Colonic mucosa (tissue), 4 donors: ENCODE measurements at regions not wholly inside any gene's neighbourhood (a gene's known extent, or its start where the extent isn't known, plus 50 kb on each side); places are given as distances from the start of the nearest gene placed in this dataset.

ENCODE experiments used
- DNase-seq: peaks from one replicate; pipeline ENCODE4 v3.0.0-alpha.2; 2020
- H3K27ac ChIP-seq: fragments of 200-600 bp; one replicate; pipeline ENCODE4 v1.8.0; 2021
- H3K27me3 ChIP-seq: fragments of 200-600 bp; one replicate; pipeline ENCODE4 v1.8.0; 2021
- H3K36me3 ChIP-seq: fragments of 200-600 bp; one replicate; pipeline ENCODE4 v1.8.0; 2021
- H3K4me1 ChIP-seq: fragments of 200-600 bp; one replicate; pipeline ENCODE4 v1.8.0; 2021; ENCODE audit warnings: mild to moderate bottlenecking
- H3K4me3 ChIP-seq: fragments of 200-600 bp; one replicate; pipeline ENCODE4 v1.8.0; 2021
- H3K9ac ChIP-seq, 2 donors: one replicate each; pipeline ENCODE4 v1.7.0; 2013; ENCODE audit warnings: control low read depth in 2 of 2, low read depth in 2 of 2, low read length in 2 of 2
- H3K9me3 ChIP-seq: fragments of 200-600 bp; one replicate; pipeline ENCODE4 v1.8.0; 2021
- intact Hi-C: fragments of 100-400 bp; cut with DNase I; formaldehyde crosslinking; loops from one replicate; pipeline ENCODE4 v1.14.1; 2022
- TF ChIP-seq, protein P1 (sequence below): fragments of 200-600 bp; IDR thresholded peaks from one replicate; pipeline ENCODE4 v1.8.0; 2022; ENCODE audit warnings: antibody characterized with exemption, mild to moderate bottlenecking
- donor health status: healthy.
- donor health status: DM: no; HTN: no; CAD: no.
- donor health status: DM: no; HTN: no; CAD: no.

DNA sequence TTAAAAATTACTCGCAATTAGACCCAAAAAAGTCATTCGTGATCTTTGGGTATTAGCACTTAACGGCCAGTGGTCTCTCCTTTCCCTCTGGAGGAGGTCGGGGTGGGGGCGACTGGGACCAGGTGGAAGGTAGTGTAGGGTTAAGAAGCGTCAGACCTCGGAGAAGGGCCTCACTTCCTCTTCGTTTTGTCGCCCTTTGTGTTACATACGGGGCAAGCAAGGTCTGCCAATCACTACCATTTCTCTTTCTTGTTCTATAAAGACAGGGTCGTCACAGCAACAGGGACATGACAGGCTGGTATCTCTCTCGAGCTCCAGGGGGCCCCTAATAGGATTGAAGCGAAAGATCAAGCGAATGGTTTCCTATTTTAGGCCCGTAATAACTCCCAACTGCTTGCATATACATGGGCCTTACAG is 136.6 kb downstream of the INSIG2 start:
- Histone ChIP-seq H3K9ac (no peak overlapping the region), H3K9me3 (no peaks in the 10 kb centered on the region), H3K4me3 (no peak overlapping the region), H3K27me3 (peaks cover 56% of the 10 kb centered on the region), H3K36me3 (no peaks in the 10 kb centered on the region), H3K4me1 (no peaks in the 10 kb centered on the region), H3K27ac (no peak overlapping the region)
- DNase-seq, result no peak
- TF ChIP-seq, protein P1, sequence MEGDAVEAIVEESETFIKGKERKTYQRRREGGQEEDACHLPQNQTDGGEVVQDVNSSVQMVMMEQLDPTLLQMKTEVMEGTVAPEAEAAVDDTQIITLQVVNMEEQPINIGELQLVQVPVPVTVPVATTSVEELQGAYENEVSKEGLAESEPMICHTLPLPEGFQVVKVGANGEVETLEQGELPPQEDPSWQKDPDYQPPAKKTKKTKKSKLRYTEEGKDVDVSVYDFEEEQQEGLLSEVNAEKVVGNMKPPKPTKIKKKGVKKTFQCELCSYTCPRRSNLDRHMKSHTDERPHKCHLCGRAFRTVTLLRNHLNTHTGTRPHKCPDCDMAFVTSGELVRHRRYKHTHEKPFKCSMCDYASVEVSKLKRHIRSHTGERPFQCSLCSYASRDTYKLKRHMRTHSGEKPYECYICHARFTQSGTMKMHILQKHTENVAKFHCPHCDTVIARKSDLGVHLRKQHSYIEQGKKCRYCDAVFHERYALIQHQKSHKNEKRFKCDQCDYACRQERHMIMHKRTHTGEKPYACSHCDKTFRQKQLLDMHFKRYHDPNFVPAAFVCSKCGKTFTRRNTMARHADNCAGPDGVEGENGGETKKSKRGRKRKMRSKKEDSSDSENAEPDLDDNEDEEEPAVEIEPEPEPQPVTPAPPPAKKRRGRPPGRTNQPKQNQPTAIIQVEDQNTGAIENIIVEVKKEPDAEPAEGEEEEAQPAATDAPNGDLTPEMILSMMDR, result no peak
- intact Hi-C loops, result loop anchor here (10.0 kb wide), 1 partner anchor 180 kb away; no protein-coding TSS in a partner anchor

DNA sequence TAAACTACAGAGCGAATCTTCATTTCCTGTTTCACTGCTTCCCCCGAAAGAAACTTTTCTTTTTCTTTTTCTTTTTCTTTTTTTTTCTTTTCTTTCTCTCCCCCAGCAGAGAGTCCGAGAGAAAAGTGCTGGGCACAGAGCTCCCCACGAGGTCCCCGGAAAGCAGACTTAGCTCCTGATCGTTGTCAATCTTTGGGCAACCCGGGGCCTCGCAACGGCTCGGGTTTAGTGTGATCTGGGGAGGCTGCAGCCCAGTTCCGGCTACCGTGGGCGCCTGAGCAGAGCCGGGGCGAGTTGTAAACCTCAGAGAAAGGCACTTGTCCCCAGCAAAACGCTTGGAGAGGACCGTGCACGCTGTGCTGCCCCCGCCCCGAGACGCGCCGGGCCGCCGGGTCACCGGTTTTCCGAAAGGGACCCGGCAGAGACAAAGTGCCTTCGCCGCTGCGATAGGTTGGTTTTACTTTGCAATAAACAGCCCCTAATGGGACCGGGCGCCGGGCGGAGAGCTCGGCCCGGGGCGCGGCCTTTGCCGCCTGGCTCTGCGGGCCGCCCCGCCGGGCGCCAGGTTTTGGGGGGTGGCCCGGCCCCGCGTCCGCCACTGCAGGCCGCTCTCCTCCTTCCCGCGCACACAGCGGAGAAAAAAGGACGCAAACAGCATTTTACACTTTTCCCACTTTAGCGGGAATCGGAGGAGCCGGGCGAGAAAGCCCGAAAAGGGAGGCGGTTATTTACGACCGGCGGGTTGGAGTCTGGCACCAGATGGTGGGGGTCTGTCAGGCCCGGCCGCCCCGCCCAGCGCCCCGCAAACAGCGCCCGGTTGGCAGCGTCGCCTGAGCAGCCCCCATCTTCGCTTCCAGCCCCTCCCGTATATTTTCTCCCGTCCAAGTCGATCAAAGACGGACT is 136.0 kb downstream of the INSIG2 start:
- Histone ChIP-seq H3K4me1 (no peaks in the 10 kb centered on the region), H3K4me3 (peak overlapping the region; percentile 41), H3K36me3 (no peaks in the 10 kb centered on the region), H3K9me3 (no peaks in the 10 kb centered on the region), H3K27ac (no peak overlapping the region), H3K9ac (no peak overlapping the region), H3K27me3 (peaks cover 56% of the 10 kb centered on the region)
- TF ChIP-seq, protein P1, result no peak
- DNase-seq, result peak; percentile 20
- intact Hi-C loops, result loop anchor here (2.0 to 10.0 kb wide), 2 partner anchors 179 to 641 kb away; no protein-coding TSS in a partner anchor

DNA sequence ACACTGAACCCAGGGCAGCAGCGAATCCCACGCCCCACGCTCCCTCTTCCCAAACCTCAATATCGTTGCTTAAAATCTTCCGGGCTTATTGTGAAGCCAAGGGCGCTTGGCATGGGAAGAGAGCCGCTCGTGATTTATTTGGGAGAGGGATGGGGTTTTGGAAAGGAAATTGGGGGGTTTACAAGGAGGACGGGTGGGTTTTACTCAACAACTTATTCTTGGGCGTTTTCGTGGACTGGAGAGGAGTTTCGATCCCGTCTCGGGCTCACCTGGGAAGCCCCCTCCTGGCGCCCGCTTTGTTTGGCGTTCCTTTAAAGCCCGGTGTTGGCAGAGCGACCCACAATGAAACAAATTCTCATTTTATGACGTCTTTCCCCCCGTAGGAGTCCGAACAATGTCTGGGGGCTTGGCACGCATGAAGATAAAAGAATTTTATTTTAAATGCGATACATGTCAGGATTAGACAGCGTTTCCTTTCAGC is 135.3 kb downstream of the INSIG2 start:
- Histone ChIP-seq H3K27me3 (peaks cover 56% of the 10 kb centered on the region), H3K27ac (no peak overlapping the region)
- intact Hi-C loops, result loop anchor here (2.0 to 10.0 kb wide), 2 partner anchors 179 to 641 kb away; no protein-coding TSS in a partner anchor

DNA sequence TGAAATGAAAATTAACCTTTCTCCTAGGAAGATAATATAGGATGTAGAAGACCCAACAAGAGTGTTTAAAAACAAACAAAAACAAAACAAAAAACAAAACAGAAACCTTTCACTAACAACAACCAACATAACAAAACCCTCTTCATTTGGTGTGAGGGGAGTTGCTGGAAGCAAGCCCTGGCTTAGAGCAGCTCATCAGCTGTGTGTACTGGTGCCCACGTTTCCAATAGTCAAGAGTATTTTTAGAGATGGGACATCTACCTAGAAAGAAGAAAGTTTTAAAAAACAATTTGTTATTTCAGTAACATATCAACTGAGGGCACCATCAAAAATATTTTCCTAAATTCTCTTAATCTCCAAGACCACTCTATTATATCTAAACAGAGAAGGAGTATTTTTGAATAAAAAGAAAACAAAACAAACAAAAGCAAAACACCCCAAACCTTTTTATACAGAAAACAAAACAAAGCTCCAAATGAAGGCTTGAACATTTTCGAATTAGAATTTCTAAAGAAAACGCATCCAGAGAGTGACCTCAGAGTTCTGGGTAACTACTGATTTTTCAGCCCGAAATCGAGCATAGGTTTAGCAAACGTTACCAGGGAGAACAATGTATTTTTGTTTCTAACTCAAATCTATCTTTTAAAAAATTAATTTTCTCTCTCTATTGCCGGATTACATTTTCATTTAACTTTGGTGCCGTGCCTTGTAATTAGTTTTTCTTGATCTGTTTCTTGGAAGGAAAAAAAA is 134.6 kb downstream of the INSIG2 start:
- Histone ChIP-seq H3K4me1 (no peaks in the 10 kb centered on the region), H3K36me3 (no peaks in the 10 kb centered on the region), H3K9ac (no peak overlapping the region), H3K4me3 (no peak overlapping the region), H3K27me3 (peaks cover 56% of the 10 kb centered on the region), H3K27ac (no peak overlapping the region), H3K9me3 (no peaks in the 10 kb centered on the region)
- intact Hi-C loops, result loop anchor here (2.0 to 10.0 kb wide), 2 partner anchors 178 to 642 kb away; no protein-coding TSS in a partner anchor
- TF ChIP-seq, protein P1, result no peak
- DNase-seq, result no peak

More for the DNA sequence above, 135.3 kb downstream of the INSIG2 start:
- no peaks in the 10 kb centered on the region for H3K9me3 ChIP-seq
- TF ChIP-seq, protein P1, result no peak
- no peaks in the 10 kb centered on the region for H3K4me1 ChIP-seq
- peak overlapping the region; percentile 41 for H3K4me3 ChIP-seq
- DNase-seq, result no peak
- H3K36me3 ChIP-seq, result no peaks in the 10 kb centered on the region
- peak overlapping the region in 1 of 2 donors; percentile 24 for H3K9ac ChIP-seq

DNA sequence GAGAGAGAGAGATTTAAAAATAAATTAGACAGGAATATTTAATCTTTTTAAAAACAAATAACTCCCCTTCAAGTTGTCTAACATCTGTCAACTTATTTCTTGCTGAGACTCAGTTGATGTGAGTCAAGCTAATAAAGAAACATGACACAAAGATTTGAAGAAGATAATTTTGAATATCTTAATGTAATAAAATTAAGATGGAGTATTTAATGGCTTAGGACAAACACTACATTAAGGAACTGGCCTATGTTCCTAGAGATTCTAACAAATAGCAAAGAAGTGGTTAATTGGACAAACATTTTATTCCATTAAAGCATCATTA is 134.0 kb downstream of the INSIG2 start:
- Histone ChIP-seq H3K4me3 (no peak overlapping the region), H3K4me1 (no peaks in the 10 kb centered on the region), H3K9me3 (no peaks in the 10 kb centered on the region), H3K27me3 (peaks cover 56% of the 10 kb centered on the region), H3K27ac (no peak overlapping the region), H3K9ac (no peak overlapping the region), H3K36me3 (no peaks in the 10 kb centered on the region)
- DNase-seq, result no peak
- TF ChIP-seq, protein P1, result no peak
- intact Hi-C loops, result loop anchor here (2.0 to 10.0 kb wide), 2 partner anchors 177 to 643 kb away; no protein-coding TSS in a partner anchor
